Iris pigment epithelial cell (primary cell): ENCODE measurements at regions not wholly inside any gene's neighbourhood (a gene's known extent, or its start where the extent isn't known, plus 50 kb on each side); places are given as distances from the start of the nearest gene placed in this dataset.
"Not testable (repeated sequence)": the region's sequence is repeated elsewhere in the genome, so short reads cannot be mapped to it uniquely, and the experiment has no call there.

Source experiments
- DNase-seq: peaks from one replicate; pipeline ENCODE4 v3.0.0-alpha.2; 2011; ENCODE audit warnings: low read depth

- DNase-seq: peak; percentile 24
Measured at GRCh38 chr4:127309369-127310102, 323.2 kb upstream of the INTU start.

DNA sequence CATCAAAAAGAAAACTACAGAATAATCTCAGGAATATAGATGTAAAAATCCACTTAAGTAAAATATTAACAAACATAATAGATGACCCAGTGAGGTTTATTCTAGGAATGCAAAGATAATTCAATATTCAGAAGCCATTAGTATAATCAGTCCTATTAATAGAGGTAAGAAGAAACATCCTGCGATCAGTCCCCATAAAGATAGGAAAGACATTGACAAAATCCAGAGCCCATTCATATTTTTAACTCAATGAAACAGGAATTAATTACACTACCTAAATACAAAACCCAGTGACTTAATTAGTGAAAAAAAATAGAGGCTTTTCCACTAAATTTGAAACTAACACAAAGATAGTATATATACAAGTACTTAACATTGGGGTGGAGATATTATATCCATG, 321.4 kb upstream of the INTU start:
- DNase-seq: no peak

GRCh38 chr4:127311924-127312323, 320.8 kb upstream of the INTU start:
- DNase-seq: no peak

- DNase-seq: no peak
Measured at GRCh38 chr4:127313767-127314166, 319.0 kb upstream of the INTU start.

DNA sequence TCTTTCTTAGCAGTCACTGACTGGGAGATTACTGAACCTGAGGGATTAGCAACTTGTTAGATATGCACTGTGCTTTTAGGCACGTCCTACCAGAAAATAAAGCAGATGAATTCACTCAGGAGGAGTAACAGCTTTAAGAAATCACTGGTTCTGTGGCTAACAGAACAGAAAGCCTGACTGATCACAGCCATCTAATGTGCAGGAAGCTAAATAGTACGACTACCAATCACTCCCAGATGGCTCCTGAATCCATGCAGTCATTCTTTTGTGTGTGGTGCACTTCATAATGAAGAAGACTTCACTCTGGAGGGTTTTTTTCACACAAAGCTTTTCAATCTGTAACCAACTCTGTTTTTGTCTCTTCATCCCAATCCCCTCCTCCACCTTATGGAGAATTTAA, 305.3 kb upstream of the INTU start:
- DNase-seq: no peak

DNA sequence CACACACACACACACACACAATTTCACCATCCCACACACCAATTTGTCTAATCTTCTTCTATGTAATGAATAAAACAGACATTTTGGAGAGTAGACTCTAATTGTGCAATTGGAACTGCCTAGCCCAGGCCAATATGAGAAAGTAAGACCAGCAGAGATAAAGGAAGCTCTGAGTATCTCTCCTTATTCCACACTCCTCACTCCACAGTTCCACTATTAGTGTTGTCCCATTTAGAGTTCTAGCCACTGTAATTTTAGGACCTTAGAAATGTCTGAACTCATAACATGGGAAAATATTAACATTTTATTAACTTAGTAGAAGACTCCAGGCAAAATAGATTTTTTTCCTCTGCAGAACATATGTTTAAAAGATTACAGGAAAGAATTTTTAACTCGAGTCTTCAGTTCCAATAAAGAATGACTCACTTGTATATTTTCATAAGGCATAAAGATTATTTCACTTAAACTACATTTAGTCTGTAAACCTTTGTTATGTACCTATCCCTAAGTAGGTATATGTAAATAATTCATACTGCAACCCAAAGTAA, 297.6 kb upstream of the INTU start:
- peak; percentile 1 for DNase-seq

- no peak for DNase-seq
Measured at GRCh38 chr4:127335732-127336131, 297.0 kb upstream of the INTU start.

DNA sequence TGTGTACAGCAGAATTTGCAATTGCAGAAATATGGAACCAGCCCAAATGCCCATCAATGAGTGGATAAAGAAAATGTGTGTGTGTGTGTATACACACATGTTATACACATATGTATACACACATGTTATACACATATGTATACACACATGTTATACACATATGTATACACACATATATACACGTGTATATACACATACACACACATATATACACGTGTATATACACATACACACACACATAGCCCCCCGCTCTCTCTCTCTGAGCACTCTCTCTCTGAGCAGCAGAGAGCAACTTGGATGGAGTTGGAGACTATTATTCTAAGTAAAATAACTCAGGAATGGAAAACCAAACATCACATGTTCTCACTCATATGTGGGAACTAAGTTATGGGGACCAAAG, 289.6 kb upstream of the INTU start:
- DNase-seq: not testable (repeated sequence)

DNA sequence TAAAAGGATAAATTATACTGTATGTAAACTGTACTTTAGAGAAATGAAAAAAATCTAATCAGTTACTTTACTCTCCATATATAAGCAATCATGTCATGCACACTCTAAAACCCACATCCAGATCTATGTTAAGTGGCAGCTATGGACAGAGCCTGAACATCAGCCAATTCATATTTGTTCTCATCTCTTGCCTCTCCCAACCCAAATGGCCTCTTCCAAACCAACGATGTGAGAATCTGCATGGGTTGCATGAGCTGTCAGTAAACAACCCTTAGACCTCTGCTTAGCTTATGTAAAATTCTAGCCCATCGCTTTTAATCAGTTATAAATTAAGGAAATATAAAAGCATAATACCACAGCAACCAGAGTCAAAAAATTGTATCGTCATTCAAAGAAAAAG, 288.7 kb upstream of the INTU start:
- no peak for DNase-seq

- no peak for DNase-seq
Measured at GRCh38 chr4:127347936-127348335, 284.8 kb upstream of the INTU start.

- DNase-seq: no peak
Measured at GRCh38 chr4:127352220-127353113, 280.3 kb upstream of the INTU start.

DNA sequence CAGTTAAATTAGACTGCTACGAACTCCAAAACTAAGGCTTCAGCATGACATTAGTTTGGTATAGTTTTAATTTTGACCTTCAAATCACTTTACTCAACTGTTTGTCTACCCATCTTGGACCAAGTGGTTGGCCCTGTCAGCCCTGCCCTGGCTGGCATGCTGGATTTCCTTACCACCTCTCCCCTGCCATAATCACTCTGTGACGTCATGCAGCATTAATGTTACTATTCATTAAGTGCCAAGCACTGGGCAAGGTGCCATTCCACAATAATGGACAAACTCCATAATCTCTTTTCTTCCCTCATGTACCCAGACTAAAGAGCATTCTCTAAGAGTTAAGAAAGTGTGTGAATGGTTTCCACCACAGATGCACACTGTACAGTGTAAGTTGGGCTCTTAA, 277.0 kb upstream of the INTU start:
- no peak for DNase-seq

- no peak for DNase-seq
Measured at GRCh38 chr4:127357765-127358164, 275.0 kb upstream of the INTU start.

DNA sequence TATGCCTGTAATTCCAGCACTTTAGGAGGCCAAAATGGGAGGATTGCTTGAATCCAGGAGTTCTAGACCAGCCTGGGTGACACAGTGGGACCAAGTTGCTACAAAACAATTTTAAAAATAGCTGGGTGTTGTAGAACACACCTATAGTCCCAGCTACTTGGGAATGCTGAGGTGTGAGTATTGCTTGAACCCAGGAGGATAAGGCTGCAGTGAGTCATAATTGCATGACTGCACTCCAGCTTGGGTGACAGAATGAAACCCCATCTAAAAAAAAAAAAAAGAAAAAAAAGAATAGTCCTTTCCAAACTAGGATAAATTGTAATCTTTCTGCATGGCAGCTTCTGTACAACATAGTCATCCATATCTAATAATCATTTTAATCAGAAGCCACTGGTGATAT, 270.1 kb upstream of the INTU start:
- DNase-seq: no peak

GRCh38 chr4:127364397-127364796, 268.4 kb upstream of the INTU start:
- no peak for DNase-seq

DNA sequence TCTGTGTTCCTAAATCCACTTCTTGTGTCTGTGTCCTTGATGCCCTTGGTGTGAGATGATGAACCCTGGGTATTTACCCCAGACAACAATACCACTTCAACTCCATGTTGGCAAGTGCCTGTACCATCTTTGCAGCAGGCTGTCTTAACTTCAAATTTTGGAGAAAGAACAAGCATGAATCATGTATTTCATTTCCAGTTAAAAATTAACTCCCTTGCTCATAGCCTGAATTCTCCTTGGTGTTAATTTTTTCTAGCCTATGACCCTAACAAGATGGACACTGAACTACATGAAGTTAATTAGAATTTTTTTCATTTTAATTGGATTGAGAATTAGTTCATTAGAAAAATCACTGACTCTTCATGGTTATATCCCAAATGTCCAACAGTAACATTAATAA, 267.8 kb upstream of the INTU start:
- no peak for DNase-seq

GRCh38 chr4:127370604-127371003, 262.2 kb upstream of the INTU start:
- no peak for DNase-seq

DNA sequence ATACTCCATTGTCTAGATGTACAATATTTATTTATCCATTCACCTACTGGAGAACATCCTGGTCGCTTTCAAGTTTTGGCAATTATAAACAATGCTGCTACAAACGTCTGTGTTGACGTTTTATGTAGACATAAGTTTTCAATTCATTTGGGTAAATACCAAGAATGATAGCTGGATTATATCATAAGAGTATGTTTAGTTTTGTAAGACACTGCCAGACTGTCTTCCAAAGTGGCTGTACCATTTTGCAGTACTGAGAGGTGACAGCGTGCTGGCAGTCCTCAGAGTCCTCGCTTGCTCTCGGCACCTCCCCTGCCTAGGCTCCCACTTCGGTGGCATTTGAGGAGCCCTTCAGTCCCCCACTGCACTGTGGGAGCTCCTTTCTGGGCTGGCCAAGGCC, 253.3 kb upstream of the INTU start:
- DNase-seq: no peak

DNA sequence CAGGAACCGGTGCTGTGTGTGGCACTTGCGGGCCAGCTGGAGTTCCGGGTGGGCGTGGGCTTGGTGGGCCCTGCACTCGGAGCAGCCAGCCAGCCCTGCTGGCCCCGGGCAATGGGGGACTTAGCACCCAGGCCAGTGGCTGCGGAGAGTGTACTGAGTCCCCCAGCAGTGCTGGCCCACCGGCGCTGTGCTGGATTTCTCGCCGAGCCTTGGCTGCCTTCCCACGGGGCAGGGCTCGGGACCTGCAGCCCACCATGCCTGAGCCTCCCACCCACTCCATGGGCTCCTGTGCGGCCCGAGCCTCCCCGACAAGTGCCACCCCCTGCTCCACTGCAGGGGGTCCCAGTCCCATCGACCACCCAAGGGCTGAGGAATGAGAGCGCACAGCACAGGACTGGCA, 252.8 kb upstream of the INTU start:
- not testable (repeated sequence) for DNase-seq

DNA sequence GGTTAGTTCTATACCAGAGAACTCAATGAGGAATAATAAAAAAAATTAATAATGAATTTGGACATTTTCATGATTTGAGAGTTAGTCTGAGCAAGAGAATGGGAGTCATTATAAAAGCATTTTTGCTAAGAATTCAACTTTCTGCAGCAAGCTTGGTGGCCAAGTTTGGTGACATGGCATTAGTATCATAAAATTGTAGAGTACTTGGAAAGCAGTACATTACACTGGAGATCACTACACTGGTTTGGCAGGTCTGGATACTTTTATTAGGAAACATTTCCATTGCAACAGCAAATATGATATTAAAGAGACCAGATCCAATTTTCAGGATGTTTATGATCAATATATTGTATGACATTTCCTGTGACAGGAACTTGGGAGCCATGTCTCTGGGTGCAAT, 249.1 kb upstream of the INTU start:
- DNase-seq: no peak

GRCh38 chr4:127394516-127394915, 238.2 kb upstream of the INTU start:
- DNase-seq: no peak

GRCh38 chr4:127400276-127400675, 232.5 kb upstream of the INTU start:
- no peak for DNase-seq

- peak; percentile 81 for DNase-seq
Measured at GRCh38 chr4:127400731-127401346, 231.9 kb upstream of the INTU start.
